ENCODE measurements at regions not wholly inside any gene's neighbourhood (a gene's known extent, or its start where the extent isn't known, plus 50 kb on each side); places are given as distances from the start of the nearest gene placed in this dataset.

DNA sequence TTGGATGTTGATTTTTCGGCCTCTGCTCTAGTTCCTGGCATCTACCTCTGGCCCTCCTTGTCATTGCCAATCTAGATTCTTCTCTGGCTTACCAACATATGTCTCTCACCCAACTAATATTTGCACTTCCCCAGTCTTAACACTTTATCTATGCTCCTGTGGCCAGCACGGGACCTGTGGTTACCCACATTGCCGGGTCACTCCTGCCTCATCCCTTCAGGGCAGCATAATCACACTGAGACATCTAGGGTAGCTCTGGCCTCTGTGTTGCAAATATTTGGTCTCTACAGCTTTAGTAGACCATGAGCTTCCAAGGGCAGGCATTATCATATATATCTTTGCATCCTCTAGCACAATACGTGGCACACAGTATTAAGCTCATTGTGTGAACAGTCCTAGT lies 182.0 kb upstream of the ARHGAP20 start:
- TF ChIP-seq, protein P1, sequence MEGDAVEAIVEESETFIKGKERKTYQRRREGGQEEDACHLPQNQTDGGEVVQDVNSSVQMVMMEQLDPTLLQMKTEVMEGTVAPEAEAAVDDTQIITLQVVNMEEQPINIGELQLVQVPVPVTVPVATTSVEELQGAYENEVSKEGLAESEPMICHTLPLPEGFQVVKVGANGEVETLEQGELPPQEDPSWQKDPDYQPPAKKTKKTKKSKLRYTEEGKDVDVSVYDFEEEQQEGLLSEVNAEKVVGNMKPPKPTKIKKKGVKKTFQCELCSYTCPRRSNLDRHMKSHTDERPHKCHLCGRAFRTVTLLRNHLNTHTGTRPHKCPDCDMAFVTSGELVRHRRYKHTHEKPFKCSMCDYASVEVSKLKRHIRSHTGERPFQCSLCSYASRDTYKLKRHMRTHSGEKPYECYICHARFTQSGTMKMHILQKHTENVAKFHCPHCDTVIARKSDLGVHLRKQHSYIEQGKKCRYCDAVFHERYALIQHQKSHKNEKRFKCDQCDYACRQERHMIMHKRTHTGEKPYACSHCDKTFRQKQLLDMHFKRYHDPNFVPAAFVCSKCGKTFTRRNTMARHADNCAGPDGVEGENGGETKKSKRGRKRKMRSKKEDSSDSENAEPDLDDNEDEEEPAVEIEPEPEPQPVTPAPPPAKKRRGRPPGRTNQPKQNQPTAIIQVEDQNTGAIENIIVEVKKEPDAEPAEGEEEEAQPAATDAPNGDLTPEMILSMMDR (IDR thresholded peaks at IDR 0.05), result no peak
- no peak for TF ChIP-seq POLR2A (IDR thresholded peaks at IDR 0.05)
